GM12878 (cell line): ENCODE measurements at regions not wholly inside any gene's neighbourhood (a gene's known extent, or its start where the extent isn't known, plus 50 kb on each side); places are given as distances from the start of the nearest gene placed in this dataset.

Experiments used
- CTCF ChIP-seq, 3 experiments: IDR thresholded peaks in 2 of 3; conservative IDR thresholded peaks in 1 of 3; 2 replicates each; pipeline ENCODE4 v1.5.1; 2011; ENCODE audit warnings: low read depth in 3 of 3, low read length in 3 of 3, mild to moderate bottlenecking in 3 of 3, control low read depth in 2 of 3, moderate library complexity in 2 of 3, inconsistent platforms in 1 of 3, mixed read lengths in 1 of 3; ENCODE audit not compliant: control insufficient read depth in 2 of 3, insufficient read depth in 1 of 3; ENCODE audit errors: extremely low read depth in 1 of 3
- FOXK2 ChIP-seq: fragments of 450-650 bp; IDR thresholded peaks from 2 replicates; pipeline ENCODE4 v1.6.1; 2017; ENCODE audit warnings: mild to moderate bottlenecking, moderate library complexity
- POLR2A ChIP-seq: IDR thresholded peaks from 2 replicates; pipeline ENCODE4 v1.6.1; 2011; ENCODE audit warnings: low read depth, mild to moderate bottlenecking, low read length
- RAD21 ChIP-seq: IDR thresholded peaks from 2 replicates; pipeline ENCODE4 v1.6.1; 2011; ENCODE audit warnings: mild to moderate bottlenecking, low read depth, low read length, moderate library complexity; ENCODE audit not compliant: insufficient read depth
- TARDBP ChIP-seq: IDR thresholded peaks from 2 replicates; pipeline ENCODE4 v1.6.1; 2016; ENCODE audit warnings: borderline replicate concordance
- YY1 ChIP-seq: IDR thresholded peaks from 2 replicates; pipeline ENCODE4 v1.6.1; 2011; ENCODE audit warnings: low read depth, mild to moderate bottlenecking, low read length
- ZNF384 ChIP-seq: IDR thresholded peaks from 2 replicates; pipeline ENCODE4 v1.6.1; 2012; ENCODE audit warnings: low read depth, mild to moderate bottlenecking, low read length, improper control_type of control experiment, borderline replicate concordance
- ZNF592 ChIP-seq: fragments of 450-650 bp; IDR thresholded peaks from 2 replicates; pipeline ENCODE4 v1.6.1; 2017; ENCODE audit warnings: mild to moderate bottlenecking, moderate library complexity

- TF ChIP-seq CTCF (IDR thresholded peaks at IDR 0.05 in 2 of 3, conservative IDR thresholded peaks at IDR 0.05 in 1 of 3; ENCODE audit: control insufficient read depth in 2 of 3, extremely low read depth in 1 of 3, insufficient read depth in 1 of 3, low read depth in 3 of 3, low read length in 3 of 3) (no peak), RAD21 (no peak), ZNF592 (no peak), TARDBP (no peak), ZNF384 (no peak), YY1 (no peak), POLR2A (no peak), FOXK2 (no peak)
These were observed 448.4 kb upstream of the GCFC2 start for GRCh38 chr2:76159042-76159648.
